ENCODE measurements at regions not wholly inside any gene's neighbourhood (a gene's known extent, or its start where the extent isn't known, plus 50 kb on each side); places are given as distances from the start of the nearest gene placed in this dataset.

- TF ChIP-seq CTCF (conservative IDR thresholded peaks at IDR 0.05): no peak
- TF ChIP-seq ZFX (IDR thresholded peaks at IDR 0.05): no peak
Measured at GRCh38 chr15:66877477-66878271, 175.6 kb downstream of the SMAD6 start.
